HUES6 (cell line): ENCODE measurements at regions not wholly inside any gene's neighbourhood (a gene's known extent, or its start where the extent isn't known, plus 50 kb on each side); places are given as distances from the start of the nearest gene placed in this dataset.
A peak's percentile ranks its signal among the peaks of the same experiment; 100 is the strongest.
"Not testable (repeated sequence)": the region's sequence is repeated elsewhere in the genome, so short reads cannot be mapped to it uniquely, and the experiment has no call there.

ENCODE experiments used
- H3K27ac ChIP-seq: 2 replicates; pipeline ENCODE4 v1.7.0; 2013; ENCODE audit warnings: low read depth, mild to moderate bottlenecking, low read length, inconsistent platforms
- H3K27me3 ChIP-seq: 2 replicates; pipeline ENCODE4 v1.6.1; 2013; ENCODE audit warnings: low read length; ENCODE audit not compliant: control insufficient read depth, insufficient read depth
- H3K36me3 ChIP-seq: 2 replicates; pipeline ENCODE4 v1.6.1; 2013; ENCODE audit warnings: low read length; ENCODE audit not compliant: control insufficient read depth, insufficient read depth
- H3K4me1 ChIP-seq: 2 replicates; pipeline ENCODE4 v1.6.1; 2013; ENCODE audit warnings: low read length; ENCODE audit not compliant: control insufficient read depth, insufficient read depth
- H3K4me3 ChIP-seq: 2 replicates; pipeline ENCODE4 v1.5.1; 2013; ENCODE audit warnings: low read depth, low read length
- H3K9ac ChIP-seq: one replicate; pipeline ENCODE4 v1.6.1; 2013; ENCODE audit warnings: mild to moderate bottlenecking, low read length
- H3K9me3 ChIP-seq: 2 replicates; pipeline ENCODE4 v1.6.1; 2013; ENCODE audit warnings: low read depth, low read length; ENCODE audit not compliant: control insufficient read depth, insufficient read depth

DNA sequence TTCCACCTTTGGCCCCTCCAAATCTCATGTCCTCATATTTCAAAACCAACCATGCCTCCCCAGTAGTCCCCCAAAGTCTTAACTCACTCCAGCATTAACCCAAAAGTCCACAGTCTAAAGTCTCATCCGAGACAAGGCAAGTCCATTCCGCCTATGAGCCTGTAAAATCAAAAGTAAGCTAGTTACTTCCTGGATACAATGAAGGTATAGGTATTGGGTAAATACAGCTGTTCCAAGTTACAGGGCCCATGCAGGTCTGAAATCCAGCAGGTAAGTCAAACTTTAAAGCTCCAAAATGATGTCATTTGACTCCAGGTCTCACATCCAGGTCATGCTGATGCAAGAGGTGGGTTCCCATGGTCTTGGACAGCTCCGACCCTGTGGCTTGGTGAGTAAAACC, 1640.1 kb upstream of the LRRTM3 start:
- H3K36me3 ChIP-seq, H3K4me1 ChIP-seq, H3K27me3 ChIP-seq, H3K4me3 ChIP-seq, H3K27ac ChIP-seq, H3K9ac ChIP-seq: not testable (repeated sequence)
- peaks cover 11% of the 10 kb centered on the region; the same call in 1 of the 2 replicates for H3K9me3 ChIP-seq

DNA sequence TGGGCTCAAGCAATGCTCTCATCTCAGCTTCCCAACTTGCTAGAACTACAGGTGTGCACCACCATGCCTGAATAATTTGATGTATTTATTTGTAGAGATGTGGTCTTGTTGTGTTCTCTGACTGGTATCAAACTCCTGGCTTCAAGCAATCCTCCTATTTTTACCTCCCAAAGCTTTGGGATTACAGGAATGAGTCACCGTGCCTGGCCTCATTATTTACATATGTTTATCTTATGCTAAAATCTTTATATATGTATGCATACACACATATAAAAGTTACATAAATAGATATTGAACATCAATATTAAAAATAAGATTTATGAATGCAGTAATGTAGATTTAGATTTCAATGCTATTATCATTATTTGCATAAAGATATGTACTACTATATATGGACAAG, 1634.5 kb upstream of the LRRTM3 start:
- H3K36me3 ChIP-seq = no peaks in the 10 kb centered on the region; the same call in 1 of the 2 replicates
- no peak overlapping the region for H3K9ac ChIP-seq
- peaks cover 6% of the 10 kb centered on the region for H3K4me1 ChIP-seq
- no peaks in the 10 kb centered on the region for H3K9me3 ChIP-seq
- no peaks in the 10 kb centered on the region for H3K27me3 ChIP-seq
- H3K27ac ChIP-seq = no peak overlapping the region
- no peak overlapping the region for H3K4me3 ChIP-seq

DNA sequence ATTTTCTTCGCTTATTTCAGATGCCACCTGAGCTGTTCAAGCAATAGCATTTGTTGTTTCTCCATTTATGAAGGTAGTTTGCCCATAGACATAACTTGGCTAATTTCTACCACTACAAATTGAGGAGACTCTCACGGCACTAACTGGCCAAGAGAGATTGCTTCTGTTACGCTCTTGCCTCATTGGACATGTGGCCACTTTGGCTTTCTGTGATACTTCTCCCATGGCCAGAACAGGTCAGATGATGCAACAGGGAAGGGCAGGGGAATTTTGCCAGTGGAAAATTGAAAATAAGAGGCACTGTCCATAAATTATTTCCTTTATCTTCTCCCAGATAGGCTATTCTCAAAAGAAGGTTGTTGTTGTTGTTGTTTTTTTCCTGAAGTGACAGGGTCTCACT, 1633.3 kb upstream of the LRRTM3 start:
- H3K27me3 ChIP-seq = no peaks in the 10 kb centered on the region
- no peak overlapping the region for H3K9ac ChIP-seq
- no peaks in the 10 kb centered on the region; the same call in 1 of the 2 replicates for H3K36me3 ChIP-seq
- no peak overlapping the region for H3K27ac ChIP-seq
- H3K9me3 ChIP-seq = no peaks in the 10 kb centered on the region
- H3K4me3 ChIP-seq = no peak overlapping the region
- H3K4me1 ChIP-seq = peaks cover 6% of the 10 kb centered on the region

- no peaks in the 10 kb centered on the region; the same call in 1 of the 2 replicates for H3K36me3 ChIP-seq
- no peak overlapping the region for H3K9ac ChIP-seq
- no peaks in the 10 kb centered on the region for H3K27me3 ChIP-seq
- H3K4me1 ChIP-seq = peaks cover 6% of the 10 kb centered on the region
- H3K27ac ChIP-seq = peak overlapping the region; percentile 21; the same call in 1 of the 2 replicates
- H3K4me3 ChIP-seq = no peak overlapping the region
- no peaks in the 10 kb centered on the region for H3K9me3 ChIP-seq
Measured at GRCh38 chr10:65294329-65294728, 1631.5 kb upstream of the LRRTM3 start.

DNA sequence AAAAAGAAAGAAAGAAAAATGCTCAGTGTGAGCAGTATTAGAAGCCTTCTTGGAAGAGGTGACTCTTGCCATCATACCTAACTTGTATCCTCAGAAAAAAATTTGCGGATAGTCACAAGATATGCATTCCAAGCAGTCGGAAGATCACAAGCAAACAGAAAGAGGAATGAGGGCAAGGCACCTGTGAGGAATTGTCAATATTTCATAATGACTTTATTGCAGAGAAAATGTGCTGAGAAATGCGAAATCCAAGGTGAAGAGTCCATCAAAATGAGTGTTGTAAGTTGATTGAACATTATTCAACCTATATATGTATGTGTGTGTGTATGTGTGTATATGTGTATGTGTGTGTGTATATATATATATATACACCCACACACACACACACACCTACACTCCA, 1624.7 kb upstream of the LRRTM3 start:
- H3K27ac ChIP-seq = no peak overlapping the region
- H3K27me3 ChIP-seq = no peaks in the 10 kb centered on the region
- no peaks in the 10 kb centered on the region for H3K36me3 ChIP-seq
- H3K4me1 ChIP-seq = no peaks in the 10 kb centered on the region
- no peak overlapping the region for H3K4me3 ChIP-seq
- no peaks in the 10 kb centered on the region for H3K9me3 ChIP-seq
- H3K9ac ChIP-seq = no peak overlapping the region

DNA sequence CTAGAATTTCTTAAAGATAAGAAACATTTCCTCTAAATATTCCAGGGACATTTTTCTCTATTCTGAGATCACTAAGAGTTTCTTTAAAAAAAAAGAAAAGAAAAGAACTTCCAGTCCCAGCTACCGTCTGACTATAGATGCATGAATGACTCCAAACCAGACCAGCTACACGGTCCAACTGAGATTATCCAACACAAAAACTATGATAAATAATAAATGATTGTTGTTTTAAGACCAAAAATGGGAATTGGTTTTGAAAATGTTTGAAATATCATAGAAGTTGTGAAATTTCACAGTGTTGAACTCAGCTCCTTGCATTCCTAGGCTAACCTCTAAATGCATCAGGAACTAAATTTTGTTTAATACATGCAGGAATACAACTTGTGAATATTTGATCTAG, 1619.6 kb upstream of the LRRTM3 start:
- H3K36me3 ChIP-seq = no peaks in the 10 kb centered on the region
- H3K4me3 ChIP-seq = no peak overlapping the region
- H3K9ac ChIP-seq = no peak overlapping the region
- H3K9me3 ChIP-seq = no peaks in the 10 kb centered on the region
- no peaks in the 10 kb centered on the region for H3K27me3 ChIP-seq
- H3K27ac ChIP-seq = no peak overlapping the region
- H3K4me1 ChIP-seq = no peaks in the 10 kb centered on the region

GRCh38 chr10:65312876-65313275, 1613.0 kb upstream of the LRRTM3 start:
- Histone ChIP-seq H3K9ac (no peak overlapping the region), H3K27ac (no peak overlapping the region), H3K27me3 (no peaks in the 10 kb centered on the region), H3K4me3 (no peak overlapping the region), H3K9me3 (peaks cover 2% of the 10 kb centered on the region; the same call in 1 of the 2 replicates), H3K4me1 (peaks cover 6% of the 10 kb centered on the region; the same call in 1 of the 2 replicates), H3K36me3 (no peaks in the 10 kb centered on the region)

DNA sequence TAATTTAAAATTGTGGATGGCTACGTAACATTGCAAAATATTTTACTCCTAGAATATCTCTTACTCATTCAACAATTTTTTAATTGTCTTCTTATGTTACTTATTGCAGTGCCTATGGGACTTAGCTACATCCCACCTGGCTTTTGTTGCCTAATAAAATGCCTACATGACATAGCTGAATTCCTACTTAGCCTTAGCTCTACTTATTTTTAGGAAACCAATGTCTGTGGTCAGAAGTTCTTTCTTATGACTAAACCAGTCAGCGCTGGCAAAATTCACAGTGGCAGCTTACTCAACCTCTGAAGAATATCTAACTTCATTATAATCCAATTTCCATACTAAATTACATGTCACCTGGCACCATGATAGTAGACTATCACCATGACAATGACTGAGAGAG, 1612.4 kb upstream of the LRRTM3 start:
- Histone ChIP-seq H3K27me3 (no peaks in the 10 kb centered on the region), H3K36me3 (no peaks in the 10 kb centered on the region), H3K4me3 (no peak overlapping the region), H3K27ac (no peak overlapping the region), H3K4me1 (peaks cover 6% of the 10 kb centered on the region; the same call in 1 of the 2 replicates), H3K9me3 (peaks cover 2% of the 10 kb centered on the region; the same call in 1 of the 2 replicates), H3K9ac (no peak overlapping the region)

- no peak overlapping the region for H3K4me3 ChIP-seq
- peaks cover 7% of the 10 kb centered on the region for H3K4me1 ChIP-seq
- no peak overlapping the region for H3K9ac ChIP-seq
- no peaks in the 10 kb centered on the region for H3K27me3 ChIP-seq
- no peaks in the 10 kb centered on the region for H3K36me3 ChIP-seq
- peaks cover 2% of the 10 kb centered on the region; the same call in 1 of the 2 replicates for H3K9me3 ChIP-seq
- no peak overlapping the region for H3K27ac ChIP-seq
Measured at GRCh38 chr10:65314253-65314652, 1611.6 kb upstream of the LRRTM3 start.

GRCh38 chr10:65319493-65319892, 1606.3 kb upstream of the LRRTM3 start:
- Histone ChIP-seq H3K4me3 (no peak overlapping the region), H3K27ac (no peak overlapping the region), H3K4me1 (peaks cover 13% of the 10 kb centered on the region), H3K9ac (no peak overlapping the region), H3K9me3 (no peaks in the 10 kb centered on the region), H3K27me3 (no peaks in the 10 kb centered on the region), H3K36me3 (no peaks in the 10 kb centered on the region)

GRCh38 chr10:65320236-65321026, 1605.4 kb upstream of the LRRTM3 start:
- peaks cover 19% of the 10 kb centered on the region for H3K4me1 ChIP-seq
- no peaks in the 10 kb centered on the region for H3K9me3 ChIP-seq
- no peaks in the 10 kb centered on the region for H3K36me3 ChIP-seq
- no peak overlapping the region for H3K9ac ChIP-seq
- no peaks in the 10 kb centered on the region for H3K27me3 ChIP-seq
- H3K27ac ChIP-seq = no peak overlapping the region
- no peak overlapping the region for H3K4me3 ChIP-seq
